T-helper 2 cell treated with Interferon-gamma antibody and Interleukin-4, amounts not matched to agents 5 μg/mL and 100 μg/mL, for 36 hours (primary cell): ENCODE measurements at regions not wholly inside any gene's neighbourhood (a gene's known extent, or its start where the extent isn't known, plus 50 kb on each side); places are given as distances from the start of the nearest gene placed in this dataset.

Experiments used
- DNase-seq: peaks from one replicate; pipeline ENCODE4 v3.0.0; 2021; ENCODE audit warnings: low spot score
- H3K27ac Mint-ChIP-seq: one replicate; pipeline ENCODE4 v1.8.0; 2021; ENCODE audit warnings: mild to moderate bottlenecking, mixed read lengths
- H3K27me3 Mint-ChIP-seq: one replicate; pipeline ENCODE4 v1.8.0; 2021; ENCODE audit warnings: low read depth, mixed read lengths
- H3K36me3 Mint-ChIP-seq: one replicate; pipeline ENCODE4 v1.8.0; 2021; ENCODE audit warnings: low read depth, mixed read lengths
- H3K4me1 Mint-ChIP-seq: one replicate; pipeline ENCODE4 v1.8.0; 2021; ENCODE audit warnings: low read depth, mixed read lengths
- H3K4me3 Mint-ChIP-seq: one replicate; pipeline ENCODE4 v1.8.0; 2022; ENCODE audit warnings: mild to moderate bottlenecking, moderate library complexity, mixed read lengths
- H3K9me3 Mint-ChIP-seq: one replicate; pipeline ENCODE4 v1.8.0; 2021; ENCODE audit warnings: mixed read lengths

- H3K27me3 Mint-ChIP-seq, result no peaks in the 10 kb centered on the region
- H3K27ac Mint-ChIP-seq, result no peak overlapping the region
- DNase-seq, result no peak
- H3K4me1 Mint-ChIP-seq, result no peaks in the 10 kb centered on the region
- no peak overlapping the region for H3K4me3 Mint-ChIP-seq
- no peaks in the 10 kb centered on the region for H3K9me3 Mint-ChIP-seq
- no peaks in the 10 kb centered on the region for H3K36me3 Mint-ChIP-seq
Observed at GRCh38 chr4:35252071-35252470, 992.2 kb downstream of the ARAP2 start.

DNA sequence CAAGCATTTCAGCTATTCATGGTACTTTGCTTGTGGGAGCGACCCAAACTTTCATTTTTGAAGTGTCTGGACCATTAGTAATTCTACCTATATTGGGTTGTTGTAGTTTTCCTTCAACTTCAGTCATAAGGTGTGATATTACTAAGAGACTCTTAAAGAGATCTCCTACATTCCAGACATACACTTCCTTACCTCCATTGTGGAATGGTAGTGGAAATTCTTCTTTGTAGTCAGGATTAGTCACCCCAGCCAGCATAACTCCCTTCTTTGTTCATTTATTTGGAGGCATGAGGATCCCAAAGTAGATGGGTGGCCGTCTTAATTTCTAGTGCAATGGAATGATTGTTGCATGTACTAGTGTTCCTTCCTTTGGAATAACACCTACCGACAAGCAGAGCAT is 991.4 kb downstream of the ARAP2 start:
- no peaks in the 10 kb centered on the region for H3K36me3 Mint-ChIP-seq
- no peaks in the 10 kb centered on the region for H3K27me3 Mint-ChIP-seq
- H3K9me3 Mint-ChIP-seq, result no peaks in the 10 kb centered on the region
- no peak for DNase-seq
- H3K4me3 Mint-ChIP-seq, result no peak overlapping the region
- no peaks in the 10 kb centered on the region for H3K4me1 Mint-ChIP-seq
- H3K27ac Mint-ChIP-seq, result no peak overlapping the region

DNA sequence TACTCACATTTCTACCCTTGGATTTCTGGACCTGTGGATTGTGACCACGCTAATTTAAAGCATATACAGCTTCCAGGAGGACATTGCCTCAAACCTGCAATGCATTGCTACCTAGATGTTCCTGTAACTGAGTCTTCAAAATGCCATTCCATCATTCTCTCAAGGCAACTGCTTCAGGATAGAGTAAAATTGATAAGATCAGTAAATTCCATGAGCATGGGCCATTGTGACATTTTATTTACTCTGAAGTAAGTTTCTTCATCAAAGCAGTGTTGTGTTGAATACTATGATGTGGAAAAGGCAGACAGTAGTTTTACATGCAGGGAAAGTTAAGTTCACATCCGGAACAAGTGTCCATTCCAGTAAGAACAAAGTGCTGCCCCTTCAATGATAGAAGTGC is 991.0 kb downstream of the ARAP2 start:
- H3K4me3 Mint-ChIP-seq, result no peak overlapping the region
- H3K4me1 Mint-ChIP-seq, result no peaks in the 10 kb centered on the region
- no peaks in the 10 kb centered on the region for H3K27me3 Mint-ChIP-seq
- no peak overlapping the region for H3K27ac Mint-ChIP-seq
- H3K9me3 Mint-ChIP-seq, result no peaks in the 10 kb centered on the region
- no peaks in the 10 kb centered on the region for H3K36me3 Mint-ChIP-seq
- DNase-seq, result no peak

DNA sequence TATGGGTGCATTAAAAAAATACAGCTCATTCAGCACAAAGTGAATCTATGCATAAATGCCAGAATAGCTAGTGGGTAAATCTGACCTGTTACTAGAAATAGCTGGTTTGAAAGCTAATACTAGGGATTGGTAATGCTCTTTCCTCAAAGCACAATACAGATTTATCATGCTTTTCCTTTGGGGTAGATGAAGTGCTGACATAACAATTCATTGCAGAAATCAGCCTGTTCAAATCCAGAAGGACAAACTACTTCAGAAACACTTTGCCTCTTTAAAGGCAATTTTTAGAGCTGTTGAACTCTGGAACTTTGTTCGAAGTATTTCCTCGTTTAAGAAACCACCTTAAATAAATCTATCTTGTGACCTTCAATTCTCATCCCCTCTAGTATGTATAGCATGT is 957.9 kb downstream of the ARAP2 start:
- H3K4me1 Mint-ChIP-seq, result no peaks in the 10 kb centered on the region
- no peaks in the 10 kb centered on the region for H3K27me3 Mint-ChIP-seq
- no peaks in the 10 kb centered on the region for H3K36me3 Mint-ChIP-seq
- no peak for DNase-seq
- peaks cover 7% of the 10 kb centered on the region for H3K9me3 Mint-ChIP-seq
- H3K4me3 Mint-ChIP-seq, result no peak overlapping the region
- H3K27ac Mint-ChIP-seq, result no peak overlapping the region

- Mint-ChIP-seq H3K4me3 (no peak overlapping the region), H3K4me1 (no peaks in the 10 kb centered on the region), H3K27me3 (no peaks in the 10 kb centered on the region), H3K36me3 (no peaks in the 10 kb centered on the region), H3K9me3 (no peaks in the 10 kb centered on the region), H3K27ac (no peak overlapping the region)
- DNase-seq, result no peak
Observed at GRCh38 chr4:35300996-35301774, 943.1 kb downstream of the ARAP2 start.

GRCh38 chr4:35315419-35315818 is 928.9 kb downstream of the ARAP2 start:
- no peak overlapping the region for H3K4me3 Mint-ChIP-seq
- no peaks in the 10 kb centered on the region for H3K4me1 Mint-ChIP-seq
- H3K9me3 Mint-ChIP-seq, result peaks cover 6% of the 10 kb centered on the region
- H3K36me3 Mint-ChIP-seq, result no peaks in the 10 kb centered on the region
- no peaks in the 10 kb centered on the region for H3K27me3 Mint-ChIP-seq
- DNase-seq, result no peak
- no peak overlapping the region for H3K27ac Mint-ChIP-seq

DNA sequence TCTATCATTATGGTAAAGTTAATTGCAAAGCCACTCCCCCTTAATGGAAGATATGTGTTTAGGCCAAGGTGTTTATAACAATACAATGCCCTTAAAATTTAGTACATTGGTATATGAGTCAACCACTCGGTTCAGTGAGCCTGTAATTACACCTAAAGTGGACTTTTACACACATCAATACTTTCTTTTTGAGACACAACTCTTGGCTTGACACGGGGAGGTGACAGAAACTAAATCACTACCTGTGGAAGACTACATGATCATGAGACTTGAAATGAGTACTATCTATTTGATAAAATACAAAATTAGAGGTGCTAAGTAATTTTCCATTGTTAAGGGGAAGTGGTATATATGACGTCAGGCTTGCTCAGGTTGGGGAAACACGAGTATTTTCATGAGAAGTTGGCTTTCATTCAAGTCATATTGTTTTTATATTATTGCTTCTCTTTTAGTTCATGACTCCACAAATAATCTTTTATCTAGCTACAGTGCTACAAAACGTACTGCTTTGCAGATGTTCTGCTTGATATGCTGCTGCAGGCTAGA is 918.3 kb downstream of the ARAP2 start:
- Mint-ChIP-seq H3K36me3 (no peaks in the 10 kb centered on the region), H3K27me3 (no peaks in the 10 kb centered on the region), H3K4me1 (no peaks in the 10 kb centered on the region), H3K9me3 (peaks cover 8% of the 10 kb centered on the region), H3K27ac (no peak overlapping the region), H3K4me3 (no peak overlapping the region)
- DNase-seq, result no peak

- Mint-ChIP-seq H3K27ac (no peak overlapping the region), H3K4me3 (no peak overlapping the region), H3K27me3 (no peaks in the 10 kb centered on the region), H3K4me1 (no peaks in the 10 kb centered on the region), H3K9me3 (peaks cover 24% of the 10 kb centered on the region), H3K36me3 (no peaks in the 10 kb centered on the region)
- no peak for DNase-seq
Observed at GRCh38 chr4:35342833-35343232, 901.5 kb downstream of the ARAP2 start.

DNA sequence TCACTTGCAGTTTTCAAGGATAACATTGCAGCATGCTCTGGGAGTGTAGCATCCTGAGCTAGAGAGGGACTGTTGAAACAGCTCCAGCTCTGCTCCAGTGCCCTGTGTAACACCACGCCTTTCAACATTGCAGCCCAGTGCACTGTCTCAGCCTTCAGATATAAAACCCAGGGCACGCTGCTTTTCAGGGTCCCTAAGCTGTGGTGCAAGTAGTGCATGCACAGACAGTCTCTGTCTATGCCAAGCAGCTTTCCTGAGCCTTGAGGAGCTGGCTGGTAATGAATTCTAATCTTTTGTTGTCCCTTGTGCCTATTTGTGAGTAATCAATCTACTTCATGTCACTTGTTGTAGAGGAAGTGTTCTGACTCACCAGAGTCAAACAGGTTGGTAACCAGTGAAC is 897.0 kb downstream of the ARAP2 start:
- peaks cover 42% of the 10 kb centered on the region for H3K9me3 Mint-ChIP-seq
- no peak overlapping the region for H3K4me3 Mint-ChIP-seq
- no peaks in the 10 kb centered on the region for H3K27me3 Mint-ChIP-seq
- DNase-seq, result no peak
- no peaks in the 10 kb centered on the region for H3K4me1 Mint-ChIP-seq
- no peaks in the 10 kb centered on the region for H3K36me3 Mint-ChIP-seq
- H3K27ac Mint-ChIP-seq, result no peak overlapping the region

- Mint-ChIP-seq H3K27ac (no peak overlapping the region), H3K27me3 (no peaks in the 10 kb centered on the region), H3K36me3 (no peaks in the 10 kb centered on the region), H3K9me3 (peaks cover 45% of the 10 kb centered on the region), H3K4me3 (no peak overlapping the region), H3K4me1 (no peaks in the 10 kb centered on the region)
- no peak for DNase-seq
Observed at GRCh38 chr4:35358001-35358584, 886.2 kb downstream of the ARAP2 start.

DNA sequence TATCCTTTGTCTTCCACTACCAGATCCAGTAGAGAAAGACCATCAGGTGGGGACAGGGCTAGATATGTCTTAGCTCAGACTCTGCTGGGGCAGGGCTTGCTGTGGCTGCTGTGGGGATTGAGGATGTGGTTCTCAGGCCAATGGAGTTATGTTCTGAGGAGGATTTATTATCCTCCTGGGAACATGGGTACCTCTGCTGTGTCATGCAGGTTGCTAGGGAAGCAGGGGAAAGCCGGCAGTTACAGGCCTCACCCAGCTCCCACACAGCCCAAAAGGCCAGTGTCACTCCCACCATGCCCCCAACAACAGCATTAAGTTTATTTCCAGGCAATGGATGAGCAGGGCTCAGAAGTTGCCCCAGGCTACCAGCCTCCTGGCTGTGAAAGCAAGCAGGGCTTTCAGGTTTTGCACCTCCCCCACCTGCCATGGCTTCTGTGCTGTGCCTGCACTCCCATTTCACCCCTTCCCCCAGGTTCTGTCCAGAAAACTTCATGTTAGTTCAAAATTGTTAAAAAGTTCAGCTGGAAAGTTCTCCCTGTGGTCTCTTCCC is 879.9 kb downstream of the ARAP2 start:
- no peaks in the 10 kb centered on the region for H3K4me1 Mint-ChIP-seq
- no peaks in the 10 kb centered on the region for H3K36me3 Mint-ChIP-seq
- no peak for DNase-seq
- no peaks in the 10 kb centered on the region for H3K27me3 Mint-ChIP-seq
- H3K27ac Mint-ChIP-seq, result no peak overlapping the region
- H3K9me3 Mint-ChIP-seq, result peaks cover 32% of the 10 kb centered on the region
- no peak overlapping the region for H3K4me3 Mint-ChIP-seq

DNA sequence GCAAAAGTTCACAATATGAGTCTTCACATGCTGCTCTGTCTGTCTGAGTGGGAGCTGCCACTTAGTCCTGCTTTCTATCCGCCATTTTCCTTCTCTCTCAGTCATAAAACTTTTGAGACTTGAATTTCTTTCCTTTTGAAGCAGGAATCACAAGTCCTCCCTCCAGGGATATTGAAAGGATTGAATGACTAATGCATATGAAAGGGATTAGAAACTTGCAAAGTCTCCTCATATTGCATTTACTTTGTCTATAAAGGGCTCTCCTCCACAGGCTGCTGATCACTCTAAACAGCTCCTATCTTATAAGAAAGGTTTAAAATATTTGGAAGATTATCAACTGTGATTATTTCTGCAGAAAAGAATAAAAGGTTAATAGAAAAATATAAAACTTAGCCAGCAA is 879.1 kb downstream of the ARAP2 start:
- Mint-ChIP-seq H3K4me3 (no peak overlapping the region), H3K27me3 (no peaks in the 10 kb centered on the region), H3K4me1 (no peaks in the 10 kb centered on the region), H3K36me3 (no peaks in the 10 kb centered on the region), H3K9me3 (peaks cover 24% of the 10 kb centered on the region), H3K27ac (no peak overlapping the region)
- no peak for DNase-seq

- Mint-ChIP-seq H3K27ac (no peak overlapping the region), H3K4me3 (no peak overlapping the region), H3K36me3 (no peaks in the 10 kb centered on the region), H3K9me3 (no peaks in the 10 kb centered on the region), H3K4me1 (no peaks in the 10 kb centered on the region), H3K27me3 (no peaks in the 10 kb centered on the region)
- DNase-seq, result no peak
Observed at GRCh38 chr4:35399912-35400311, 844.4 kb downstream of the ARAP2 start.

- no peaks in the 10 kb centered on the region for H3K27me3 Mint-ChIP-seq
- H3K4me1 Mint-ChIP-seq, result no peaks in the 10 kb centered on the region
- no peak overlapping the region for H3K4me3 Mint-ChIP-seq
- peaks cover 6% of the 10 kb centered on the region for H3K9me3 Mint-ChIP-seq
- no peak overlapping the region for H3K27ac Mint-ChIP-seq
- no peak for DNase-seq
- no peaks in the 10 kb centered on the region for H3K36me3 Mint-ChIP-seq
Observed at GRCh38 chr4:35423104-35423503, 821.2 kb downstream of the ARAP2 start.
